ENCODE measurements at regions not wholly inside any gene's neighbourhood (a gene's known extent, or its start where the extent isn't known, plus 50 kb on each side); places are given as distances from the start of the nearest gene placed in this dataset.
A peak's percentile ranks its signal among the peaks of the same experiment; 100 is the strongest.
"Not testable (repeated sequence)": the region's sequence is repeated elsewhere in the genome, so short reads cannot be mapped to it uniquely, and the experiment has no call there.

GRCh38 chr7:52689912-52690311 is 345.5 kb upstream of the POM121L12 start:
- DNase-seq, result no peak

- no peak for DNase-seq
Observed at GRCh38 chr7:52685333-52685732, 350.1 kb upstream of the POM121L12 start.

- no peak for DNase-seq
Observed at GRCh38 chr7:52684388-52684787, 351.0 kb upstream of the POM121L12 start.

GRCh38 chr7:52682993-52683392 is 352.4 kb upstream of the POM121L12 start:
- DNase-seq, result no peak

GRCh38 chr7:52670608-52671225 is 364.7 kb upstream of the POM121L12 start:
- DNase-seq, result no peak

GRCh38 chr7:52669031-52669430 is 366.4 kb upstream of the POM121L12 start:
- DNase-seq, result no peak

GRCh38 chr7:52668435-52668834 is 367.0 kb upstream of the POM121L12 start:
- DNase-seq, result no peak

GRCh38 chr7:52659178-52659577 is 376.3 kb upstream of the POM121L12 start:
- no peak for DNase-seq

- no peak for DNase-seq
Observed at GRCh38 chr7:52656098-52656497, 379.3 kb upstream of the POM121L12 start.

GRCh38 chr7:52652621-52653020 is 382.8 kb upstream of the POM121L12 start:
- DNase-seq, result no peak

- no peak for DNase-seq
Observed at GRCh38 chr7:52648872-52649271, 386.6 kb upstream of the POM121L12 start.

GRCh38 chr7:52647046-52647445 is 388.4 kb upstream of the POM121L12 start:
- no peak for DNase-seq

GRCh38 chr7:52639981-52640380 is 395.5 kb upstream of the POM121L12 start:
- no peak for DNase-seq

GRCh38 chr7:52639126-52639525 is 396.3 kb upstream of the POM121L12 start:
- DNase-seq, result no peak

GRCh38 chr7:52635021-52635420 is 400.4 kb upstream of the POM121L12 start:
- no peak for DNase-seq

- no peak for DNase-seq
Observed at GRCh38 chr7:52620849-52621248, 414.6 kb upstream of the POM121L12 start.

GRCh38 chr7:52616552-52616951 is 418.9 kb upstream of the POM121L12 start:
- no peak for DNase-seq

- no peak for DNase-seq
Observed at GRCh38 chr7:52615021-52615695, 420.3 kb upstream of the POM121L12 start.

- no peak for DNase-seq
Observed at GRCh38 chr7:52609511-52609910, 425.9 kb upstream of the POM121L12 start.

GRCh38 chr7:52592698-52593097 is 442.7 kb upstream of the POM121L12 start:
- no peak for DNase-seq

GRCh38 chr7:52586704-52587103 is 448.7 kb upstream of the POM121L12 start:
- DNase-seq, result no peak

- DNase-seq, result no peak
Observed at GRCh38 chr7:52584041-52584440, 451.4 kb upstream of the POM121L12 start.

GRCh38 chr7:52573141-52573540 is 462.3 kb upstream of the POM121L12 start:
- DNase-seq, result not testable (repeated sequence)

- DNase-seq, result peak in 1 of 2 donors; percentile 13
Observed at GRCh38 chr7:52571026-52571425, 464.4 kb upstream of the POM121L12 start.

- DNase-seq, result no peak
Observed at GRCh38 chr7:52569151-52569550, 466.3 kb upstream of the POM121L12 start.

Measured in hippocampal formation (tissue), 2 donors.